Activated CD8-positive, alpha-beta T cell treated with anti-CD3 and anti-CD28 coated beads for 36 hours (primary cell): ENCODE measurements at regions not wholly inside any gene's neighbourhood (a gene's known extent, or its start where the extent isn't known, plus 50 kb on each side); places are given as distances from the start of the nearest gene placed in this dataset.

Experiments
- ATAC-seq: fragments of 200-7000 bp; cut with Tn5 transposase; one replicate; pipeline ENCODE4 v1.10.0; 2021; ENCODE audit warnings: mild to moderate bottlenecking, moderate library complexity
- CTCF ChIA-PET: fragments of 350-600 bp; sonication (Branson Sonifier 250); formaldehyde crosslinking; loops from one replicate; lab custom pipeline; 2021; ENCODE audit warnings: antibody characterized with exemption; lab: Charles Lee
- POLR2A ChIA-PET: fragments of 350-600 bp; sonication (Branson Sonifier 250); formaldehyde crosslinking; loops from one replicate; lab custom pipeline; 2021; ENCODE audit warnings: antibody characterized with exemption; lab: Charles Lee
- DNase-seq: peaks from one replicate; pipeline ENCODE4 v3.0.0-alpha.2; 2020
- H3K27ac Mint-ChIP-seq: one replicate; pipeline ENCODE4 v1.8.0; 2021; ENCODE audit warnings: mild to moderate bottlenecking, mixed read lengths
- H3K27me3 Mint-ChIP-seq: one replicate; pipeline ENCODE4 v1.8.0; 2021; ENCODE audit warnings: mixed read lengths
- H3K36me3 Mint-ChIP-seq: one replicate; pipeline ENCODE4 v1.8.0; 2021; ENCODE audit warnings: low read depth, mixed read lengths
- H3K4me1 Mint-ChIP-seq: one replicate; pipeline ENCODE4 v1.8.0; 2021; ENCODE audit warnings: low read depth, mixed read lengths
- H3K4me3 Mint-ChIP-seq: one replicate; pipeline ENCODE4 v1.8.0; 2021; ENCODE audit warnings: mild to moderate bottlenecking, moderate library complexity, mixed read lengths
- H3K9me3 Mint-ChIP-seq: one replicate; pipeline ENCODE4 v1.8.0; 2021; ENCODE audit warnings: mixed read lengths
- intact Hi-C: fragments of 100-400 bp; cut with micrococcal nuclease; formaldehyde crosslinking; loops from one replicate; pipeline ENCODE4 v1.10.0; 2022
- TF ChIP-seq, protein P1 (sequence below): fragments of 200-600 bp; IDR thresholded peaks from one replicate; pipeline ENCODE4 v1.8.0; 2022; ENCODE audit warnings: antibody characterized with exemption, mild to moderate bottlenecking

DNA sequence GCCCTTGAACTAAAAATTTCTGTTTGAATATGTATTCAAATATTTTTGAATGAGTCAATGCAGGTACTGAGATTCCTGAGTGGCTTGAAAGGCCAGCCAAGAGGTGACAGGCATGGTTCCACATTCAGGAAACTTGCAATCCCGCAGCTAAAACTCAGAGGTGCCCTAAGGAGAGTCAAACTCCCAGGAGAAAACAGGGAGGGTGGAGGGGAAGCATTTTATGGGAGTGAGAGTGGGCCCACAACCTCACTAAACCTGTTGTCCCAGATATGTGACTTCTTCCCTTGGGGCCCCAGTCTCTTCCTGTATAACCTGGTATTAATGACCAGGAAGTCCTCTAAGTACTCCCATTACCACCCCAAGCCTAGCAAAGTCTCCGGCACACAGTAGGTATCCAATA lies 189.6 kb downstream of the PLPP3 start:
- DNase-seq (no peak), ATAC-seq (no peak)
- no peak overlapping the region for H3K27ac Mint-ChIP-seq
- intact Hi-C loops: no loop called here
- TF ChIP-seq, protein P1, sequence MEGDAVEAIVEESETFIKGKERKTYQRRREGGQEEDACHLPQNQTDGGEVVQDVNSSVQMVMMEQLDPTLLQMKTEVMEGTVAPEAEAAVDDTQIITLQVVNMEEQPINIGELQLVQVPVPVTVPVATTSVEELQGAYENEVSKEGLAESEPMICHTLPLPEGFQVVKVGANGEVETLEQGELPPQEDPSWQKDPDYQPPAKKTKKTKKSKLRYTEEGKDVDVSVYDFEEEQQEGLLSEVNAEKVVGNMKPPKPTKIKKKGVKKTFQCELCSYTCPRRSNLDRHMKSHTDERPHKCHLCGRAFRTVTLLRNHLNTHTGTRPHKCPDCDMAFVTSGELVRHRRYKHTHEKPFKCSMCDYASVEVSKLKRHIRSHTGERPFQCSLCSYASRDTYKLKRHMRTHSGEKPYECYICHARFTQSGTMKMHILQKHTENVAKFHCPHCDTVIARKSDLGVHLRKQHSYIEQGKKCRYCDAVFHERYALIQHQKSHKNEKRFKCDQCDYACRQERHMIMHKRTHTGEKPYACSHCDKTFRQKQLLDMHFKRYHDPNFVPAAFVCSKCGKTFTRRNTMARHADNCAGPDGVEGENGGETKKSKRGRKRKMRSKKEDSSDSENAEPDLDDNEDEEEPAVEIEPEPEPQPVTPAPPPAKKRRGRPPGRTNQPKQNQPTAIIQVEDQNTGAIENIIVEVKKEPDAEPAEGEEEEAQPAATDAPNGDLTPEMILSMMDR: no peak
- H3K9me3 Mint-ChIP-seq: no peaks in the 10 kb centered on the region
- ChIA-PET CTCF (no interaction called here), POLR2A (interaction anchor here (0.7 kb wide), 1 partner anchor 11 kb away, joined by 3 read pairs; no protein-coding TSS in a partner anchor)
- H3K27me3 Mint-ChIP-seq: peaks cover 3% of the 10 kb centered on the region
- no peaks in the 10 kb centered on the region for H3K4me1 Mint-ChIP-seq
- H3K36me3 Mint-ChIP-seq: no peaks in the 10 kb centered on the region
- H3K4me3 Mint-ChIP-seq: no peak overlapping the region

DNA sequence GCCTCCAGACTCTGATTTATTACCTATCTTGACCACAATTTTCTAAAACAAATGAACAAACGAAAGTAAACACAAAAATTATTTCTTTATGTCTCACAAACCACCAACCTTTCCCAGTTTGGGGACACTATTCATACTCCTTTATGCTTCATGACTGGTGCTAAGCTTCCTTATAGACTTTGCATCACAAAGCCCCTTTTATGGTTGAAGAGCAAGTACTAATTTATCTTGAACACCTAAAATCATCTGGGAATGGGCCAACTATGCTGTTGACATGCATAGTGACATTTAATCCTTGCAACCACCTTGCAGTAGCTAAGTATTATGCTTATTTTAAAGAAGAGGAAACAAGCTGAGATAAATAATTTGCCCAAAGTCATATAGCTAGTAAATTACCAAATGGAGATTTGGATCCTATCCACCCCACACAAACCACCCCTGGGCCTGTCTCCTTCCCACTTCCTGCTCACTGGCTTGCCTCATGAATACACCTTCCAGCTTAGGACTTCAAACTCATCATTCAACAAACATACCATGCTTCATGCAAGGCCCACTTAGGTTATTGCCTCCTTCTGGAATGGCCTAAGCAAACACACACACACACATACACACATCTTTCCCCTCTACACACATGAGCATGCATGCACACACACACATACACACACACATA lies 192.2 kb downstream of the PLPP3 start:
- POLR2A ChIA-PET: no interaction called here
- no peaks in the 10 kb centered on the region for H3K27me3 Mint-ChIP-seq
- CTCF ChIA-PET: no interaction called here
- H3K36me3 Mint-ChIP-seq: no peaks in the 10 kb centered on the region
- no peak overlapping the region for H3K4me3 Mint-ChIP-seq
- ATAC-seq (no peak), DNase-seq (no peak)
- no peaks in the 10 kb centered on the region for H3K9me3 Mint-ChIP-seq
- TF ChIP-seq, protein P1: no peak
- intact Hi-C loops: no loop called here
- no peak overlapping the region for H3K27ac Mint-ChIP-seq
- H3K4me1 Mint-ChIP-seq: no peaks in the 10 kb centered on the region

GRCh38 chr1:56385314-56385713 lies 194.0 kb downstream of the PLPP3 start:
- ATAC-seq: no peak
- H3K27me3 Mint-ChIP-seq: no peaks in the 10 kb centered on the region
- H3K4me3 Mint-ChIP-seq: no peak overlapping the region
- H3K9me3 Mint-ChIP-seq: no peaks in the 10 kb centered on the region
- no peak for DNase-seq
- POLR2A ChIA-PET: no interaction called here
- no peak overlapping the region for H3K27ac Mint-ChIP-seq
- H3K36me3 Mint-ChIP-seq: no peaks in the 10 kb centered on the region
- CTCF ChIA-PET: no interaction called here
- TF ChIP-seq, protein P1: no peak
- no peaks in the 10 kb centered on the region for H3K4me1 Mint-ChIP-seq
- intact Hi-C loops: no loop called here

- ChIA-PET CTCF (no interaction called here), POLR2A (no interaction called here)
- H3K4me3 Mint-ChIP-seq: no peak overlapping the region
- TF ChIP-seq, protein P1: no peak
- H3K27me3 Mint-ChIP-seq: no peaks in the 10 kb centered on the region
- ATAC-seq: no peak
- no peaks in the 10 kb centered on the region for H3K9me3 Mint-ChIP-seq
- no peak overlapping the region for H3K27ac Mint-ChIP-seq
- no peaks in the 10 kb centered on the region for H3K36me3 Mint-ChIP-seq
- H3K4me1 Mint-ChIP-seq: no peaks in the 10 kb centered on the region
- no peak for DNase-seq
- intact Hi-C loops: no loop called here
These were observed 196.4 kb downstream of the PLPP3 start for GRCh38 chr1:56382929-56383328.

DNA sequence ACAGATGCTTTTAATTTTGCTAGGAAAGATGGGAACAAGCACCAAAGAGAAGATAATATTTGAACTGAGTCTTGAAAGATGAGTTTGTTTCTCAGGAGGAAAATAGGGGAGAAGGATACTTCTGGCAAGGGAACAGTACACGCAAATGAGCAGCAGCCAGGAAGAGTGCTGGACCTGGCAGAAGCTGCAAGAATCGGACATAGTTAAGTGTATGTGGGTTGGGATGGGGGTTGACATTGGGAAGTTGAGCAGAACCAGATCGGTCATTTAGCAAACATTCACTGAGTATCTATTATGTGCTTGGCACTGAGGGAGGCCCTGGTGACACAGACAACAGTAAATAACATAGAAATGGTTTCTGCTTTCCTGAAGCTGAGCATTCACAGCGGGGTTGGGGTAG lies 198.8 kb downstream of the PLPP3 start:
- intact Hi-C loops: no loop called here
- ATAC-seq (no peak), DNase-seq (no peak)
- H3K36me3 Mint-ChIP-seq: no peaks in the 10 kb centered on the region
- TF ChIP-seq, protein P1: no peak
- ChIA-PET POLR2A (no interaction called here), CTCF (no interaction called here)
- H3K4me3 Mint-ChIP-seq: no peak overlapping the region
- no peak overlapping the region for H3K27ac Mint-ChIP-seq
- H3K4me1 Mint-ChIP-seq: no peaks in the 10 kb centered on the region
- H3K27me3 Mint-ChIP-seq: peaks cover 3% of the 10 kb centered on the region
- no peaks in the 10 kb centered on the region for H3K9me3 Mint-ChIP-seq
